SK-N-SH treated with all-trans-retinoic acid at 6 μM for 48 hours (cell line): ENCODE measurements at regions not wholly inside any gene's neighbourhood (a gene's known extent, or its start where the extent isn't known, plus 50 kb on each side); places are given as distances from the start of the nearest gene placed in this dataset.

Experiments used
- CSRNP3 ChIP-seq: fragments of 250-450 bp; sonication (Bioruptor Pico); IDR thresholded peaks from 2 replicates; pipeline ENCODE4 v1.5.1; 2021; ENCODE audit warnings: mild to moderate bottlenecking, moderate library complexity
- GLIS3 ChIP-seq: fragments of 250-450 bp; sonication (Bioruptor Pico); IDR thresholded peaks from 2 replicates; pipeline ENCODE4 v1.5.0; 2020; ENCODE audit warnings: mild to moderate bottlenecking, moderate library complexity
- OSR1 ChIP-seq: fragments of 250-450 bp; sonication (Bioruptor Pico); IDR thresholded peaks from 2 replicates; pipeline ENCODE4 v1.8.0; 2022; ENCODE audit warnings: moderate library complexity, mild to moderate bottlenecking, inconsistent platforms
- RARB ChIP-seq: fragments of 250-450 bp; sonication (Bioruptor Pico); IDR thresholded peaks from 2 replicates; pipeline ENCODE4 v1.8.0; 2021; ENCODE audit warnings: mild to moderate bottlenecking, moderate library complexity
- SNAI2 ChIP-seq: fragments of 250-450 bp; sonication (Bioruptor Pico); IDR thresholded peaks from 2 replicates; pipeline ENCODE4 v1.5.0; 2020; ENCODE audit warnings: mild to moderate bottlenecking, moderate library complexity
- TOX ChIP-seq: fragments of 250-450 bp; sonication (Bioruptor Pico); IDR thresholded peaks from 2 replicates; pipeline ENCODE4 v1.8.0; 2021; ENCODE audit warnings: mild to moderate bottlenecking, moderate library complexity, borderline replicate concordance
- ZFP3 ChIP-seq: fragments of 250-450 bp; sonication (Bioruptor Pico); IDR thresholded peaks from 2 replicates; pipeline ENCODE4 v1.5.0; 2020; ENCODE audit warnings: mild to moderate bottlenecking, moderate library complexity
- ZFP30 ChIP-seq: fragments of 450-650 bp; formaldehyde crosslinking; IDR thresholded peaks from 2 replicates; pipeline ENCODE4 v1.5.0; 2022; ENCODE audit warnings: mild to moderate bottlenecking, moderate library complexity
- ZNF565 ChIP-seq: fragments of 450-650 bp; formaldehyde crosslinking; conservative IDR thresholded peaks from 2 replicates; pipeline ENCODE4 v1.5.0; 2020; ENCODE audit warnings: low read depth, mild to moderate bottlenecking, moderate library complexity
- ZNF8 ChIP-seq: fragments of 450-650 bp; formaldehyde crosslinking; IDR thresholded peaks from 2 replicates; pipeline ENCODE4 v1.5.0; 2020; ENCODE audit warnings: mild to moderate bottlenecking, moderate library complexity
- TF ChIP-seq, protein P1 (sequence below): fragments of 250-450 bp; sonication (Bioruptor Pico); IDR thresholded peaks from 2 replicates; pipeline ENCODE4 v1.5.1; 2020; ENCODE audit warnings: low read depth, mild to moderate bottlenecking, moderate library complexity

DNA sequence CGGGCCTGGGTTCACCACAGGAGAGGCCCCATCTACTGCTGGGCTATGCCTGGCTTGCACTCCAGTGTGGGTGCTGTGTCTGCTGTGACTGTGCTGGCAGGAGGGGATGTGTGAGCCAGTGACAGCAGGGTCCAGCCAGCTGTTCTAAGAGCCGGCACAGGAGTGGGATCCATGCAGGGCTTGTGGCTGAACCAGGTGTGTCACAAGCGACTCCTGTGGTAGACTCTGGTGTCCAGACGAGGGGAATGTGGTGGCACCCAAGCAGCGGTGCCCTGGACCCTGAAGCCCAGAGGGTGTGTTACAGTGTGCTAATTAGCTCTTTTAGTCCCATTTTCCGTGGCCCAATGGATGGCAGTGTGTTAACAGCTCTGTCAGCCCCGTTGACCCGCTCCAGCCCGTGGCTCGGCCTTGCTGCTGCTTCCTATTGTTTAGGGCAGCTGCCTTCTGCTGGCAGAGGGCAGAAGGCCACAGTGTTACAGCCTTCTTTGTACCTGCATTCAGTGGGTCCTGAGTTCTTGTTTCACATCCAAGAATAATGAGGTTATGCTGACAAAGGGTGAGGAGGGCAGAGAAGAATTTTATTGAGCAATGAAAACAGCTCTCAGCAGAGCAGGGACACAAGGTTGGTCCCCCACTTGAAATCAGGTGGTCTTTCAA is 78.5 kb upstream of the RNU6-1 start:
- TF ChIP-seq ZFP3 (CRISPR knock-in tag) (no peak), ZNF565 (CRISPR knock-in tag) (no peak), OSR1 (no peak), TOX (no peak), ZFP30 (CRISPR knock-in tag) (no peak), GLIS3 (CRISPR knock-in tag) (no peak), RARB (CRISPR knock-in tag) (no peak), ZNF8 (CRISPR knock-in tag) (no peak), CSRNP3 (no peak), SNAI2 (no peak)
- TF ChIP-seq, protein P1, sequence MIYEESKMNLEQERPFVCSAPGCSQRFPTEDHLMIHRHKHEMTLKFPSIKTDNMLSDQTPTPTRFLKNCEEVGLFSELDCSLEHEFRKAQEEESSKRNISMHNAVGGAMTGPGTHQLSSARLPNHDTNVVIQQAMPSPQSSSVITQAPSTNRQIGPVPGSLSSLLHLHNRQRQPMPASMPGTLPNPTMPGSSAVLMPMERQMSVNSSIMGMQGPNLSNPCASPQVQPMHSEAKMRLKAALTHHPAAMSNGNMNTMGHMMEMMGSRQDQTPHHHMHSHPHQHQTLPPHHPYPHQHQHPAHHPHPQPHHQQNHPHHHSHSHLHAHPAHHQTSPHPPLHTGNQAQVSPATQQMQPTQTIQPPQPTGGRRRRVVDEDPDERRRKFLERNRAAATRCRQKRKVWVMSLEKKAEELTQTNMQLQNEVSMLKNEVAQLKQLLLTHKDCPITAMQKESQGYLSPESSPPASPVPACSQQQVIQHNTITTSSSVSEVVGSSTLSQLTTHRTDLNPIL, result no peak
